ENCODE measurements at regions not wholly inside any gene's neighbourhood (a gene's known extent, or its start where the extent isn't known, plus 50 kb on each side); places are given as distances from the start of the nearest gene placed in this dataset.

- H3K27me3 ChIP-seq (ENCODE audit: low read depth, low read length): no peaks in the 10 kb centered on the region
- H3K4me3 ChIP-seq (ENCODE audit: low read depth in 1 of 2, low read length in 2 of 2): peak overlapping the region in 1 of 2 donors; percentile 13
- H3K9me3 ChIP-seq (ENCODE audit: control insufficient read depth in 1 of 2, low read length in 2 of 2): no peaks in the 10 kb centered on the region
- no peaks in the 10 kb centered on the region for H3K36me3 ChIP-seq (ENCODE audit: control insufficient read depth in 1 of 2, insufficient read depth in 2 of 2, low read length in 2 of 2)
- H3K4me1 ChIP-seq (ENCODE audit: control insufficient read depth in 1 of 2, insufficient read depth in 2 of 2, low read length in 2 of 2): peaks cover 0 to 5% of the 10 kb centered on the region in 2 donors
- peak overlapping the region; percentile 41 for H3K27ac ChIP-seq (ENCODE audit: low read length)
These were observed 129.4 kb upstream of the NCK2 start for GRCh38 chr2:105615305-105615704.

GRCh38 chr2:105611811-105612424 is 132.8 kb upstream of the NCK2 start:
- Histone ChIP-seq H3K4me1 (ENCODE audit: control insufficient read depth in 1 of 2, insufficient read depth in 2 of 2, low read length in 2 of 2) (peaks cover 5% of the 10 kb centered on the region in 2 donors), H3K9me3 (ENCODE audit: control insufficient read depth in 1 of 2, low read length in 2 of 2) (no peaks in the 10 kb centered on the region), H3K27me3 (ENCODE audit: low read depth, low read length) (no peaks in the 10 kb centered on the region), H3K36me3 (ENCODE audit: control insufficient read depth in 1 of 2, insufficient read depth in 2 of 2, low read length in 2 of 2) (no peaks in the 10 kb centered on the region), H3K27ac (ENCODE audit: low read length) (peak overlapping the region; percentile 13), H3K4me3 (ENCODE audit: low read depth in 1 of 2, low read length in 2 of 2) (peak overlapping the region in 1 of 2 donors; percentile 15)

- no peaks in the 10 kb centered on the region for H3K9me3 ChIP-seq (ENCODE audit: control insufficient read depth in 1 of 2, low read length in 2 of 2)
- no peaks in the 10 kb centered on the region for H3K27me3 ChIP-seq (ENCODE audit: low read depth, low read length)
- H3K4me3 ChIP-seq (ENCODE audit: low read depth in 1 of 2, low read length in 2 of 2): no peak overlapping the region
- no peak overlapping the region for H3K27ac ChIP-seq (ENCODE audit: low read length)
- peaks cover 5% of the 10 kb centered on the region in 2 donors for H3K4me1 ChIP-seq (ENCODE audit: control insufficient read depth in 1 of 2, insufficient read depth in 2 of 2, low read length in 2 of 2)
- no peaks in the 10 kb centered on the region for H3K36me3 ChIP-seq (ENCODE audit: control insufficient read depth in 1 of 2, insufficient read depth in 2 of 2, low read length in 2 of 2)
These were observed 133.4 kb upstream of the NCK2 start for GRCh38 chr2:105611333-105611637.

- H3K27me3 ChIP-seq (ENCODE audit: low read depth, low read length): no peaks in the 10 kb centered on the region
- no peaks in the 10 kb centered on the region for H3K9me3 ChIP-seq (ENCODE audit: control insufficient read depth in 1 of 2, low read length in 2 of 2)
- peaks cover 5% of the 10 kb centered on the region in 2 donors for H3K4me1 ChIP-seq (ENCODE audit: control insufficient read depth in 1 of 2, insufficient read depth in 2 of 2, low read length in 2 of 2)
- no peaks in the 10 kb centered on the region for H3K36me3 ChIP-seq (ENCODE audit: control insufficient read depth in 1 of 2, insufficient read depth in 2 of 2, low read length in 2 of 2)
- no peak overlapping the region for H3K27ac ChIP-seq (ENCODE audit: low read length)
- no peak overlapping the region for H3K4me3 ChIP-seq (ENCODE audit: low read depth in 1 of 2, low read length in 2 of 2)
These were observed 134.0 kb upstream of the NCK2 start for GRCh38 chr2:105610576-105611332.

- H3K27ac ChIP-seq (ENCODE audit: low read length): no peak overlapping the region
- no peak overlapping the region for H3K4me3 ChIP-seq (ENCODE audit: low read depth in 1 of 2, low read length in 2 of 2)
- no peaks in the 10 kb centered on the region for H3K36me3 ChIP-seq (ENCODE audit: control insufficient read depth in 1 of 2, insufficient read depth in 2 of 2, low read length in 2 of 2)
- H3K9me3 ChIP-seq (ENCODE audit: control insufficient read depth in 1 of 2, low read length in 2 of 2): no peaks in the 10 kb centered on the region
- H3K27me3 ChIP-seq (ENCODE audit: low read depth, low read length): no peaks in the 10 kb centered on the region
- H3K4me1 ChIP-seq (ENCODE audit: control insufficient read depth in 1 of 2, insufficient read depth in 2 of 2, low read length in 2 of 2): peaks cover 5 to 7% of the 10 kb centered on the region in 2 donors
These were observed 134.8 kb upstream of the NCK2 start for GRCh38 chr2:105609746-105610402.

GRCh38 chr2:105607920-105608504 is 136.7 kb upstream of the NCK2 start:
- no peak overlapping the region for H3K4me3 ChIP-seq (ENCODE audit: low read depth in 1 of 2, low read length in 2 of 2)
- no peaks in the 10 kb centered on the region for H3K9me3 ChIP-seq (ENCODE audit: control insufficient read depth in 1 of 2, low read length in 2 of 2)
- no peak overlapping the region for H3K27ac ChIP-seq (ENCODE audit: low read length)
- no peaks in the 10 kb centered on the region for H3K27me3 ChIP-seq (ENCODE audit: low read depth, low read length)
- no peaks in the 10 kb centered on the region for H3K36me3 ChIP-seq (ENCODE audit: control insufficient read depth in 1 of 2, insufficient read depth in 2 of 2, low read length in 2 of 2)
- peaks cover 5 to 7% of the 10 kb centered on the region in 2 donors for H3K4me1 ChIP-seq (ENCODE audit: control insufficient read depth in 1 of 2, insufficient read depth in 2 of 2, low read length in 2 of 2)

- Histone ChIP-seq H3K27me3 (ENCODE audit: low read depth, low read length) (no peaks in the 10 kb centered on the region), H3K27ac (ENCODE audit: low read length) (no peak overlapping the region), H3K4me3 (ENCODE audit: low read depth in 1 of 2, low read length in 2 of 2) (no peak overlapping the region), H3K4me1 (ENCODE audit: control insufficient read depth in 1 of 2, insufficient read depth in 2 of 2, low read length in 2 of 2) (peaks cover 5 to 7% of the 10 kb centered on the region in 2 donors), H3K9me3 (ENCODE audit: control insufficient read depth in 1 of 2, low read length in 2 of 2) (no peaks in the 10 kb centered on the region), H3K36me3 (ENCODE audit: control insufficient read depth in 1 of 2, insufficient read depth in 2 of 2, low read length in 2 of 2) (no peaks in the 10 kb centered on the region)
These were observed 138.6 kb upstream of the NCK2 start for GRCh38 chr2:105606081-105606480.

GRCh38 chr2:105604938-105605337 is 139.8 kb upstream of the NCK2 start:
- H3K9me3 ChIP-seq (ENCODE audit: control insufficient read depth in 1 of 2, low read length in 2 of 2): no peaks in the 10 kb centered on the region
- peaks cover 4 to 5% of the 10 kb centered on the region in 2 donors for H3K4me1 ChIP-seq (ENCODE audit: control insufficient read depth in 1 of 2, insufficient read depth in 2 of 2, low read length in 2 of 2)
- H3K36me3 ChIP-seq (ENCODE audit: control insufficient read depth in 1 of 2, insufficient read depth in 2 of 2, low read length in 2 of 2): no peaks in the 10 kb centered on the region
- no peaks in the 10 kb centered on the region for H3K27me3 ChIP-seq (ENCODE audit: low read depth, low read length)
- no peak overlapping the region for H3K27ac ChIP-seq (ENCODE audit: low read length)
- no peak overlapping the region for H3K4me3 ChIP-seq (ENCODE audit: low read depth in 1 of 2, low read length in 2 of 2)

- H3K4me3 ChIP-seq (ENCODE audit: low read depth in 1 of 2, low read length in 2 of 2): no peak overlapping the region
- H3K27me3 ChIP-seq (ENCODE audit: low read depth, low read length): no peaks in the 10 kb centered on the region
- no peak overlapping the region for H3K27ac ChIP-seq (ENCODE audit: low read length)
These were observed 143.5 kb upstream of the NCK2 start for GRCh38 chr2:105600949-105601794.

GRCh38 chr2:105600602-105600948 is 144.1 kb upstream of the NCK2 start:
- Histone ChIP-seq H3K9me3 (ENCODE audit: control insufficient read depth in 1 of 2, low read length in 2 of 2) (no peaks in the 10 kb centered on the region), H3K27ac (ENCODE audit: low read length) (no peak overlapping the region), H3K4me3 (ENCODE audit: low read depth in 1 of 2, low read length in 2 of 2) (no peak overlapping the region), H3K36me3 (ENCODE audit: control insufficient read depth in 1 of 2, insufficient read depth in 2 of 2, low read length in 2 of 2) (no peaks in the 10 kb centered on the region), H3K27me3 (ENCODE audit: low read depth, low read length) (no peaks in the 10 kb centered on the region), H3K4me1 (ENCODE audit: control insufficient read depth in 1 of 2, insufficient read depth in 2 of 2, low read length in 2 of 2) (peaks cover 2 to 5% of the 10 kb centered on the region in 2 donors)

More at GRCh38 chr2:105600949-105601794, 143.5 kb upstream of the NCK2 start:
- Histone ChIP-seq H3K4me1 (ENCODE audit: control insufficient read depth in 1 of 2, insufficient read depth in 2 of 2, low read length in 2 of 2) (peaks cover 3 to 5% of the 10 kb centered on the region in 2 donors), H3K9me3 (ENCODE audit: control insufficient read depth in 1 of 2, low read length in 2 of 2) (no peaks in the 10 kb centered on the region), H3K36me3 (ENCODE audit: control insufficient read depth in 1 of 2, insufficient read depth in 2 of 2, low read length in 2 of 2) (no peaks in the 10 kb centered on the region)

- Histone ChIP-seq H3K4me1 (ENCODE audit: control insufficient read depth in 1 of 2, insufficient read depth in 2 of 2, low read length in 2 of 2) (peaks cover 0 to 5% of the 10 kb centered on the region in 2 donors), H3K27ac (ENCODE audit: low read length) (no peak overlapping the region), H3K4me3 (ENCODE audit: low read depth in 1 of 2, low read length in 2 of 2) (no peak overlapping the region), H3K27me3 (ENCODE audit: low read depth, low read length) (no peaks in the 10 kb centered on the region), H3K36me3 (ENCODE audit: control insufficient read depth in 1 of 2, insufficient read depth in 2 of 2, low read length in 2 of 2) (no peaks in the 10 kb centered on the region), H3K9me3 (ENCODE audit: control insufficient read depth in 1 of 2, low read length in 2 of 2) (no peaks in the 10 kb centered on the region)
These were observed 144.7 kb upstream of the NCK2 start for GRCh38 chr2:105600037-105600442.
